ENCODE measurements at regions not wholly inside any gene's neighbourhood (a gene's known extent, or its start where the extent isn't known, plus 50 kb on each side); places are given as distances from the start of the nearest gene placed in this dataset.

- no peak for TF ChIP-seq CTCF (IDR thresholded peaks at IDR 0.05)
- no peak for TF ChIP-seq POLR2A (IDR thresholded peaks at IDR 0.05)
Observed at GRCh38 chr4:116726523-116726922, 358.9 kb downstream of the TRAM1L1 start.
